Activated T-helper 17 cell treated with anti-CD3 and anti-CD28 coated beads, Interleukin-2, amount 50 U/mL, for 72 hours (primary cell): ENCODE measurements at regions not wholly inside any gene's neighbourhood (a gene's known extent, or its start where the extent isn't known, plus 50 kb on each side); places are given as distances from the start of the nearest gene placed in this dataset.

Experiments used
- ATAC-seq: fragments of 150-1000 bp; cut with Tn5 transposase; replicated peaks from 2 replicates; pipeline ENCODE4 v1.10.0; 2021; ENCODE audit warnings: mild to moderate bottlenecking, moderate library complexity
- H3K27ac Mint-ChIP-seq: one replicate; pipeline ENCODE4 v1.8.0; 2022; ENCODE audit warnings: mixed read lengths
- H3K27me3 Mint-ChIP-seq: one replicate; pipeline ENCODE4 v1.8.0; 2022; ENCODE audit warnings: mixed read lengths
- H3K36me3 Mint-ChIP-seq: one replicate; pipeline ENCODE4 v1.8.0; 2022; ENCODE audit warnings: low read depth, mild to moderate bottlenecking, mixed read lengths
- H3K4me1 Mint-ChIP-seq: one replicate; pipeline ENCODE4 v1.8.0; 2022; ENCODE audit warnings: mixed read lengths
- H3K4me3 Mint-ChIP-seq: one replicate; pipeline ENCODE4 v1.8.0; 2022; ENCODE audit warnings: mild to moderate bottlenecking, mixed read lengths
- H3K9me3 Mint-ChIP-seq: one replicate; pipeline ENCODE4 v1.8.0; 2022; ENCODE audit warnings: mixed read lengths

GRCh38 chr6:140043762-140044378, 669.4 kb upstream of the CITED2 start:
- Mint-ChIP-seq H3K4me1 (peaks cover 4% of the 10 kb centered on the region), H3K36me3 (no peaks in the 10 kb centered on the region), H3K9me3 (peaks cover 6% of the 10 kb centered on the region), H3K27me3 (peaks cover 9% of the 10 kb centered on the region), H3K27ac (no peak overlapping the region), H3K4me3 (no peak overlapping the region)
- peak; percentile 43 for ATAC-seq

- H3K4me1 Mint-ChIP-seq = peaks cover 4% of the 10 kb centered on the region
- no peaks in the 10 kb centered on the region for H3K36me3 Mint-ChIP-seq
- H3K4me3 Mint-ChIP-seq = no peak overlapping the region
- peak; percentile 72 for ATAC-seq
- H3K9me3 Mint-ChIP-seq = peaks cover 6% of the 10 kb centered on the region
- H3K27ac Mint-ChIP-seq = no peak overlapping the region
- H3K27me3 Mint-ChIP-seq = peaks cover 9% of the 10 kb centered on the region
Observed at GRCh38 chr6:140043357-140043756, 668.9 kb upstream of the CITED2 start.

GRCh38 chr6:140041571-140042332, 667.3 kb upstream of the CITED2 start:
- Mint-ChIP-seq H3K27me3 (peaks cover 12% of the 10 kb centered on the region), H3K4me1 (peaks cover 4% of the 10 kb centered on the region), H3K4me3 (no peak overlapping the region), H3K36me3 (no peaks in the 10 kb centered on the region), H3K27ac (no peak overlapping the region), H3K9me3 (peaks cover 6% of the 10 kb centered on the region)
- no peak for ATAC-seq

- peaks cover 12% of the 10 kb centered on the region for H3K27me3 Mint-ChIP-seq
- no peak overlapping the region for H3K27ac Mint-ChIP-seq
- ATAC-seq = no peak
- peaks cover 6% of the 10 kb centered on the region for H3K9me3 Mint-ChIP-seq
- no peak overlapping the region for H3K4me3 Mint-ChIP-seq
- peaks cover 4% of the 10 kb centered on the region for H3K4me1 Mint-ChIP-seq
- no peaks in the 10 kb centered on the region for H3K36me3 Mint-ChIP-seq
Observed at GRCh38 chr6:140041056-140041455, 666.6 kb upstream of the CITED2 start.

- Mint-ChIP-seq H3K4me1 (peaks cover 4% of the 10 kb centered on the region), H3K27ac (no peak overlapping the region), H3K9me3 (peaks cover 2% of the 10 kb centered on the region), H3K4me3 (no peak overlapping the region), H3K27me3 (peaks cover 10% of the 10 kb centered on the region), H3K36me3 (no peaks in the 10 kb centered on the region)
- peak; percentile 38 for ATAC-seq
Observed at GRCh38 chr6:140040396-140040795, 665.9 kb upstream of the CITED2 start.

- ATAC-seq = no peak
- Mint-ChIP-seq H3K36me3 (no peaks in the 10 kb centered on the region), H3K4me1 (peaks cover 4% of the 10 kb centered on the region), H3K9me3 (no peaks in the 10 kb centered on the region), H3K27me3 (peaks cover 9% of the 10 kb centered on the region), H3K4me3 (no peak overlapping the region), H3K27ac (no peak overlapping the region)
Observed at GRCh38 chr6:140039364-140039763, 664.9 kb upstream of the CITED2 start.

GRCh38 chr6:140036196-140036595, 661.7 kb upstream of the CITED2 start:
- no peak for ATAC-seq
- H3K27ac Mint-ChIP-seq = no peak overlapping the region
- no peaks in the 10 kb centered on the region for H3K36me3 Mint-ChIP-seq
- H3K9me3 Mint-ChIP-seq = no peaks in the 10 kb centered on the region
- peaks cover 6% of the 10 kb centered on the region for H3K27me3 Mint-ChIP-seq
- H3K4me3 Mint-ChIP-seq = no peak overlapping the region
- H3K4me1 Mint-ChIP-seq = no peaks in the 10 kb centered on the region

GRCh38 chr6:140032189-140032588, 657.7 kb upstream of the CITED2 start:
- ATAC-seq = no peak
- Mint-ChIP-seq H3K27ac (no peak overlapping the region), H3K4me3 (no peak overlapping the region), H3K36me3 (no peaks in the 10 kb centered on the region), H3K9me3 (peaks cover 3% of the 10 kb centered on the region), H3K4me1 (no peaks in the 10 kb centered on the region), H3K27me3 (peaks cover 21% of the 10 kb centered on the region)

GRCh38 chr6:140029551-140029950, 655.1 kb upstream of the CITED2 start:
- no peak for ATAC-seq
- H3K27me3 Mint-ChIP-seq = peaks cover 20% of the 10 kb centered on the region
- H3K9me3 Mint-ChIP-seq = peaks cover 5% of the 10 kb centered on the region
- no peak overlapping the region for H3K4me3 Mint-ChIP-seq
- no peaks in the 10 kb centered on the region for H3K36me3 Mint-ChIP-seq
- H3K4me1 Mint-ChIP-seq = no peaks in the 10 kb centered on the region
- no peak overlapping the region for H3K27ac Mint-ChIP-seq

GRCh38 chr6:140027219-140027618, 652.8 kb upstream of the CITED2 start:
- no peak overlapping the region for H3K27ac Mint-ChIP-seq
- no peak for ATAC-seq
- no peak overlapping the region for H3K4me3 Mint-ChIP-seq
- H3K9me3 Mint-ChIP-seq = peaks cover 5% of the 10 kb centered on the region
- peaks cover 20% of the 10 kb centered on the region for H3K27me3 Mint-ChIP-seq
- no peaks in the 10 kb centered on the region for H3K36me3 Mint-ChIP-seq
- H3K4me1 Mint-ChIP-seq = no peaks in the 10 kb centered on the region

GRCh38 chr6:140026546-140026945, 652.1 kb upstream of the CITED2 start:
- Mint-ChIP-seq H3K27ac (no peak overlapping the region), H3K9me3 (peaks cover 5% of the 10 kb centered on the region), H3K36me3 (no peaks in the 10 kb centered on the region), H3K27me3 (peaks cover 20% of the 10 kb centered on the region), H3K4me3 (no peak overlapping the region), H3K4me1 (no peaks in the 10 kb centered on the region)
- no peak for ATAC-seq

GRCh38 chr6:140025171-140025570, 650.7 kb upstream of the CITED2 start:
- no peak overlapping the region for H3K27ac Mint-ChIP-seq
- H3K27me3 Mint-ChIP-seq = peaks cover 16% of the 10 kb centered on the region
- H3K4me1 Mint-ChIP-seq = no peaks in the 10 kb centered on the region
- H3K4me3 Mint-ChIP-seq = no peak overlapping the region
- H3K9me3 Mint-ChIP-seq = peaks cover 11% of the 10 kb centered on the region
- H3K36me3 Mint-ChIP-seq = no peaks in the 10 kb centered on the region
- ATAC-seq = no peak

- no peaks in the 10 kb centered on the region for H3K4me1 Mint-ChIP-seq
- no peaks in the 10 kb centered on the region for H3K36me3 Mint-ChIP-seq
- peaks cover 11% of the 10 kb centered on the region for H3K9me3 Mint-ChIP-seq
- H3K27ac Mint-ChIP-seq = no peak overlapping the region
- H3K27me3 Mint-ChIP-seq = peaks cover 3% of the 10 kb centered on the region
- no peak for ATAC-seq
- no peak overlapping the region for H3K4me3 Mint-ChIP-seq
Observed at GRCh38 chr6:140020207-140020791, 645.9 kb upstream of the CITED2 start.

- Mint-ChIP-seq H3K9me3 (peaks cover 11% of the 10 kb centered on the region), H3K36me3 (no peaks in the 10 kb centered on the region), H3K4me3 (no peak overlapping the region), H3K27ac (no peak overlapping the region), H3K4me1 (no peaks in the 10 kb centered on the region), H3K27me3 (peaks cover 7% of the 10 kb centered on the region)
- no peak for ATAC-seq
Observed at GRCh38 chr6:140018588-140018987, 644.1 kb upstream of the CITED2 start.

- Mint-ChIP-seq H3K27ac (no peak overlapping the region), H3K4me3 (no peak overlapping the region), H3K4me1 (no peaks in the 10 kb centered on the region), H3K9me3 (peaks cover 11% of the 10 kb centered on the region), H3K27me3 (peaks cover 7% of the 10 kb centered on the region), H3K36me3 (no peaks in the 10 kb centered on the region)
- no peak for ATAC-seq
Observed at GRCh38 chr6:140017470-140017869, 643.0 kb upstream of the CITED2 start.
